ENCODE measurements at regions not wholly inside any gene's neighbourhood (a gene's known extent, or its start where the extent isn't known, plus 50 kb on each side); places are given as distances from the start of the nearest gene placed in this dataset.

DNA sequence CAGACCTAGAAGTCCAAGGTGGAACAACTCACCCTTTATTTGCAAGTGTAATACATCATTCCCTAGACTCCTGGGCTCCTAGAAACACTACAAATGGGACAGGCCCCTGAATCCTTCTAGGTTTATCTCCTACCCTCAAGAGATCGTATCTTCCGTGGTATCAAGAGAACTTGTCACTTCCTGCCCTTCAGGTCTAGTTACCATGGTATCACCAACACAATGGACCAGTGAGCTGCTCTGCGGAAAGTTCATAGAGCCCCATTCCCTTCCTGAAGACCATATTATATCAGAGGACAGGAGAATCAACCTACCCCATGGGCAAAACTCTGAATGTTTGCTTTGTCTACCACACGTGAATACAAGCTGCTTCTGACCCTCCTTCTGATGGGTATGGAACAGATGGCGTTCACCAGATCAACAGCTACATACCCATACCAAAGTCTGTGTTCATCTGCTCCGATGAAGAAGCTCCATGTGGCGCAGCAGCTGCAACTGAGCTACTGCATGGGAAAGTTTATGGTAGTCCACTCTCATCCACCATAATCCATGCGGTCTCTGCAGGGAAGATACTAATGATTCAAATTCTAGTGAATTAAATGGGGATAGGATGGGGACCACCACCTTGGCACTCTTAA is 84.6 kb upstream of the KLF13 start:
- no peak overlapping the region for H3K4me3 ChIP-seq
- TF ChIP-seq, protein P1, sequence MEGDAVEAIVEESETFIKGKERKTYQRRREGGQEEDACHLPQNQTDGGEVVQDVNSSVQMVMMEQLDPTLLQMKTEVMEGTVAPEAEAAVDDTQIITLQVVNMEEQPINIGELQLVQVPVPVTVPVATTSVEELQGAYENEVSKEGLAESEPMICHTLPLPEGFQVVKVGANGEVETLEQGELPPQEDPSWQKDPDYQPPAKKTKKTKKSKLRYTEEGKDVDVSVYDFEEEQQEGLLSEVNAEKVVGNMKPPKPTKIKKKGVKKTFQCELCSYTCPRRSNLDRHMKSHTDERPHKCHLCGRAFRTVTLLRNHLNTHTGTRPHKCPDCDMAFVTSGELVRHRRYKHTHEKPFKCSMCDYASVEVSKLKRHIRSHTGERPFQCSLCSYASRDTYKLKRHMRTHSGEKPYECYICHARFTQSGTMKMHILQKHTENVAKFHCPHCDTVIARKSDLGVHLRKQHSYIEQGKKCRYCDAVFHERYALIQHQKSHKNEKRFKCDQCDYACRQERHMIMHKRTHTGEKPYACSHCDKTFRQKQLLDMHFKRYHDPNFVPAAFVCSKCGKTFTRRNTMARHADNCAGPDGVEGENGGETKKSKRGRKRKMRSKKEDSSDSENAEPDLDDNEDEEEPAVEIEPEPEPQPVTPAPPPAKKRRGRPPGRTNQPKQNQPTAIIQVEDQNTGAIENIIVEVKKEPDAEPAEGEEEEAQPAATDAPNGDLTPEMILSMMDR (IDR thresholded peaks at IDR 0.05) = no peak
- TF ChIP-seq POLR2A (IDR thresholded peaks at IDR 0.05) = no peak
- TF ChIP-seq POLR2AphosphoS5 (IDR thresholded peaks at IDR 0.05) = no peak
- 90% methylated on average over 8 of the region's 8 CpGs for WGBS

DNA sequence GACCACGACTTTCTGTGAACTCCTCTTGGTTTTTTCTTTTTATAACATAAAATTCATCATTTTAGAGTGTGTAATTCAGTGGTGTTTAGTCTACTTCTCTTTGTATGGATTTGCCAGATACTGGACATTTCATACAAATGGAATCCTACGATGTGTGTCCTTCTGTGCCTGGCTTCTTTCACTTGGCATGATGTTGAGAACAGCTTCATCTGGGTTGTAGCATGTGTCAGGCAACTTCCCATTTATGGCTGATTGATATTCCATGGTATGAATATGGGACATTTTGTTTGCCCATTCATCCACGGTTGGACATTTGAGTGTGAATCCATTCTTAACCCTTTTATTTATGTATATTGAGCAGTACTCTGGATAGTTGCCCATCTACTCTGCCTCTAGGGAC is 82.7 kb upstream of the KLF13 start:
- TF ChIP-seq POLR2AphosphoS5 (IDR thresholded peaks at IDR 0.05) (no peak), POLR2A (IDR thresholded peaks at IDR 0.05) (no peak)
- TF ChIP-seq, protein P1 (IDR thresholded peaks at IDR 0.05) = no peak
- H3K4me1 ChIP-seq (replicated peaks) = no peaks in the 10 kb centered on the region
- DNase-seq (ENCODE audit: low spot score) = no peak
- intact Hi-C loops (cut with DNase I) = no loop called here
- H3K36me3 ChIP-seq = no peaks in the 10 kb centered on the region
- H3K9me3 ChIP-seq = no peaks in the 10 kb centered on the region
- WGBS = 64% methylated on average over 3 of the region's 3 CpGs
- H3K27ac ChIP-seq = no peak overlapping the region
- H3K4me3 ChIP-seq = no peak overlapping the region
- no peaks in the 10 kb centered on the region for H3K27me3 ChIP-seq (replicated peaks; ENCODE audit: insufficient read depth)

More for the DNA sequence above, 84.6 kb upstream of the KLF13 start:
- DNase-seq (ENCODE audit: low spot score) = no peak
- H3K27me3 ChIP-seq (replicated peaks; ENCODE audit: insufficient read depth) = no peaks in the 10 kb centered on the region
- no peaks in the 10 kb centered on the region for H3K4me1 ChIP-seq (replicated peaks)
- no peak overlapping the region for H3K27ac ChIP-seq
- no peaks in the 10 kb centered on the region for H3K9me3 ChIP-seq
- intact Hi-C loops (cut with DNase I) = no loop called here
- H3K36me3 ChIP-seq = no peaks in the 10 kb centered on the region

DNA sequence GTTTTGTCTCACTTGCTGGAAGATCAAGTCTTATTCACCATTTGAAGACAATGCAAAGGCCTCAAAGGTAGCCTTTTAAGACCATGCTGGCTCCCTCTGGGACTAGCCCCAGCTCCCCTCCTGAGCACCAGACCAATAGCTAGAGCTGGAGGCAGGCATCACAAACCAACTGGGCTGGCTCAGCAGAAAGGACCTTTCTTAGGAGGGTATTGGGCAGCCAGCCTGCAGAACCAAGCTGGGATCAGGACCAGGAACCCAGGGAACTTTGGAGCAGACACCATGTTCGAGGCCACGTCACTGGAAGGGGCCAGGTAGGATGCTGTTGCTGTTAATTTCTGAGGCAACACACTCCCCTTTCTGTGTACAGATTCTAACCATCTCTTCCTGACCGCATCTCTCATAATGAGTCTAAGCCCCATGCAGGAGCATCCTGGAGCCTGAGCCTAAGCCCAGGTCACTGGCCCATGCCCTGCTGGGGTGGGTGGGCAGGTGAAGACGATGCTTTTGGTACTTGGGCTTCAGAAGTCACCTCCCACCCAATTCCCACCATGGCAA is 81.4 kb upstream of the KLF13 start:
- H3K9me3 ChIP-seq = no peaks in the 10 kb centered on the region
- no peak overlapping the region for H3K4me3 ChIP-seq
- no peak for DNase-seq (ENCODE audit: low spot score)
- H3K36me3 ChIP-seq = no peaks in the 10 kb centered on the region
- no peak for TF ChIP-seq POLR2A (IDR thresholded peaks at IDR 0.05)
- TF ChIP-seq POLR2AphosphoS5 (IDR thresholded peaks at IDR 0.05) = no peak
- TF ChIP-seq, protein P1 (IDR thresholded peaks at IDR 0.05) = no peak
- H3K27ac ChIP-seq = no peak overlapping the region
- WGBS = 97% methylated on average over 4 of the region's 4 CpGs
- no peaks in the 10 kb centered on the region for H3K27me3 ChIP-seq (replicated peaks; ENCODE audit: insufficient read depth)
- no peaks in the 10 kb centered on the region for H3K4me1 ChIP-seq (replicated peaks)
- intact Hi-C loops (cut with DNase I) = no loop called here

DNA sequence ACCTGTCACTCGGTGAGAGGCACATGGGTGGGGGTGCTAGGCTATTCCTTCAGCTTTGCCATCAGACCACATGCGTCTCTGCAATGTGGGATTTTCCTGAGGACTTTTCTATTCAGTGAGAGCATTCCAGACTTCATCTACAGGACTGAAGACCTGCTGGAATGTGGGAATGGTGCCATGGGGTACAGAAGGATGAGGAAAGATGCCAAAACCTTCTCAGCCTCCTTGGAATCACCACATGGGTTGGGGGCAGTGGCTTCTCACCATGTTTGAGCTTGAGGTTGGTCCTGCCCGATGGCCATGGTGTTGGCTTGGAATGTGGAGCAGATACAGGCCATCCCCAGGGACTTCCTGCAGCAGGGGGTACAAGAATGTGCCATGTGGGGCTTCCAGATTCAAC is 80.9 kb upstream of the KLF13 start:
- WGBS = 87% methylated on average over 3 of the region's 3 CpGs
- Histone ChIP-seq H3K9me3 (no peaks in the 10 kb centered on the region), H3K4me1 (replicated peaks) (no peaks in the 10 kb centered on the region), H3K27me3 (replicated peaks; ENCODE audit: insufficient read depth) (no peaks in the 10 kb centered on the region), H3K36me3 (no peaks in the 10 kb centered on the region), H3K4me3 (no peak overlapping the region), H3K27ac (no peak overlapping the region)
- intact Hi-C loops (cut with DNase I) = no loop called here
- TF ChIP-seq POLR2A (IDR thresholded peaks at IDR 0.05) (no peak), POLR2AphosphoS5 (IDR thresholded peaks at IDR 0.05) (no peak)
- TF ChIP-seq, protein P1 (IDR thresholded peaks at IDR 0.05) = no peak
- DNase-seq (ENCODE audit: low spot score) = no peak

DNA sequence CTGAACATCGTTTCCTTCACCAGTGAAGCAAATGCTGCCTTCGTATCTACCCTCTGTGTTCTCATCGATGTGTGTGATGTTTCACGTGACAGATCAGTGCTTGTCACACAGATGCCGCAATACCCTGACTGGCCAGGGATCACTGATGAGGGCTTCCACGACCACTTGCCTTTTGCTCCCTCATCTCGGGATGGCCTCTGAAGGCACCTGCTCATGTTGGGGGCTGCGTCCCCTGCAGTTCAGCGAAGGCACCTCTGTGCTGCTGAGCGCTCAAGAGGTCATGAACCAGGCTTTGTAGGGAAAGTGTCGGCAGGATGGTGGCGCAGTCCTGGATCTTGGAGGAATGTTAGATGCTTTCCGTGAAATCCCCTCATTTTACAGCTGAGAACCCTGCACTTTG is 79.2 kb upstream of the KLF13 start:
- intact Hi-C loops (cut with DNase I) = no loop called here
- Histone ChIP-seq H3K27ac (no peak overlapping the region), H3K27me3 (replicated peaks; ENCODE audit: insufficient read depth) (no peaks in the 10 kb centered on the region), H3K9me3 (no peaks in the 10 kb centered on the region), H3K4me3 (no peak overlapping the region), H3K36me3 (no peaks in the 10 kb centered on the region), H3K4me1 (replicated peaks) (no peaks in the 10 kb centered on the region)
- no peak for TF ChIP-seq POLR2A (IDR thresholded peaks at IDR 0.05)
- no peak for TF ChIP-seq POLR2AphosphoS5 (IDR thresholded peaks at IDR 0.05)
- TF ChIP-seq, protein P1 (IDR thresholded peaks at IDR 0.05) = no peak
- WGBS = 92% methylated on average over 13 of the region's 13 CpGs
- DNase-seq (ENCODE audit: low spot score) = no peak

Data from prostate gland (tissue), 2 donors.